SK-N-SH (cell line): ENCODE measurements at regions not wholly inside any gene's neighbourhood (a gene's known extent, or its start where the extent isn't known, plus 50 kb on each side); places are given as distances from the start of the nearest gene placed in this dataset.
"Not testable (repeated sequence)": the region's sequence is repeated elsewhere in the genome, so short reads cannot be mapped to it uniquely, and the experiment has no call there.

ENCODE experiments used
- CTCF ChIP-seq: fragments of 200-600 bp; sonication (generic); IDR thresholded peaks from 2 replicates; pipeline ENCODE4 v1.6.1; 2017; ENCODE audit warnings: antibody characterized with exemption, mild to moderate bottlenecking, moderate library complexity
- EP300 ChIP-seq, 2 experiments: IDR thresholded peaks; 2 replicates each; pipeline versions ENCODE4 v1.4.0 to v1.6.1; 2012; ENCODE audit warnings: borderline replicate concordance in 1 of 2, low read depth in 1 of 2, low read length in 1 of 2
- RXRA ChIP-seq: IDR thresholded peaks from 2 replicates; pipeline ENCODE4 v1.4.0; 2012; ENCODE audit warnings: low read depth, mild to moderate bottlenecking, borderline replicate concordance

DNA sequence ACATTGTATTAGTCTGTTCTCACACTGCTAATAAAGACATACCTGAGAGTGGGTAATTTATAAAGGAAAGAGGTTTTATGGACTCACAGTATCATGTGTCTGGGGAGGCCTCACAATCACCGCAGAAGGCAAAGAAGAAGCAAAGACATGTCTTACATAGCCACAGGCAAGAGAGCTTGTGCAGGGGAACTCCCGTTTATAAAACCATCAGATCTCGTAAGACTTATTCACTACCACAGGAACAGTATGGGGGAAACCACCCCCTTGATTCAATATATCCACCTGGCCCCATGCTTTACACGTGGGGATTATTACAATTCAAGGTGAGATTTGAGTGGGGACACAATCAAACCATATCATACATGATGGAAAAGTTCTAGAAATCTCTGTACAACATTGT is 165.3 kb downstream of the OR2B2 start:
- not testable (repeated sequence) for TF ChIP-seq RXRA; EP300 (IDR thresholded peaks at IDR 0.05; ENCODE audit: borderline replicate concordance in 1 of 2, low read depth in 1 of 2, low read length in 1 of 2); CTCF
